ENCODE measurements at regions not wholly inside any gene's neighbourhood (a gene's known extent, or its start where the extent isn't known, plus 50 kb on each side); places are given as distances from the start of the nearest gene placed in this dataset.

DNA sequence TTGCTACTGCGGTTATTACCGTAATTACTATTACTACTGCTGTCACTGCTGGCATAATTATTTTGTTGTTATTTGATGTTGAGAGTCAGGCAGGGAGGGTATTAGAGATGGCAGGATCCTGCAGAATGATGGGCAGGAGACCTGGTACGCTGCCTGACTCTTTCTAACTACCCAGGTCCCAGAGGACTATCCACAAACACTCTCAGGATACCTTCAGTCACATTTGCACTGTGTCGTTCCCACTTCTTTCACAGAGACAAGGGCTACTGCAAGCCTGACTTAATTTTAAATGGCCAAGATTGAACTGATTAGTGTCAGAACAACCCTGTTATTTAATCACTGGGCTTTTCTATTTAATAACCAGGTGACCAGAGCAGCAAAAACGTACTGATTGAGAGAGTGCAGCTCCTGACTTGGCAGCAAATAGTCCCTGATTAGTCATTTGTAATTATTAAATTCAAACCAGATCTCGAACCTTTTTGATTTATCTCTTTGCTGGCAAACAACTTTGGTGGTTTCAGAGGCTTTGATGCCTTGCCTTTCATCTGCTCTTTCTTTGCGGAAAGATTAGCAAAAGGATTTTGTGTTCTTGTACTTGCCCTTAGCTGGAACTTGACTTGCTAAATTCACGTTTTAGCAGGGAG, 88.8 kb upstream of the ARHGEF3 start:
- TF ChIP-seq, protein P1, sequence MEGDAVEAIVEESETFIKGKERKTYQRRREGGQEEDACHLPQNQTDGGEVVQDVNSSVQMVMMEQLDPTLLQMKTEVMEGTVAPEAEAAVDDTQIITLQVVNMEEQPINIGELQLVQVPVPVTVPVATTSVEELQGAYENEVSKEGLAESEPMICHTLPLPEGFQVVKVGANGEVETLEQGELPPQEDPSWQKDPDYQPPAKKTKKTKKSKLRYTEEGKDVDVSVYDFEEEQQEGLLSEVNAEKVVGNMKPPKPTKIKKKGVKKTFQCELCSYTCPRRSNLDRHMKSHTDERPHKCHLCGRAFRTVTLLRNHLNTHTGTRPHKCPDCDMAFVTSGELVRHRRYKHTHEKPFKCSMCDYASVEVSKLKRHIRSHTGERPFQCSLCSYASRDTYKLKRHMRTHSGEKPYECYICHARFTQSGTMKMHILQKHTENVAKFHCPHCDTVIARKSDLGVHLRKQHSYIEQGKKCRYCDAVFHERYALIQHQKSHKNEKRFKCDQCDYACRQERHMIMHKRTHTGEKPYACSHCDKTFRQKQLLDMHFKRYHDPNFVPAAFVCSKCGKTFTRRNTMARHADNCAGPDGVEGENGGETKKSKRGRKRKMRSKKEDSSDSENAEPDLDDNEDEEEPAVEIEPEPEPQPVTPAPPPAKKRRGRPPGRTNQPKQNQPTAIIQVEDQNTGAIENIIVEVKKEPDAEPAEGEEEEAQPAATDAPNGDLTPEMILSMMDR (IDR thresholded peaks at IDR 0.05; ENCODE audit: low read depth, low read length): no peak
- no peak for TF ChIP-seq POLR2A (IDR thresholded peaks at IDR 0.05; ENCODE audit: extremely low read depth, insufficient read length)

Data from NB4 (cell line).